AG10803 (cell line): ENCODE measurements at regions not wholly inside any gene's neighbourhood (a gene's known extent, or its start where the extent isn't known, plus 50 kb on each side); places are given as distances from the start of the nearest gene placed in this dataset.

ENCODE experiments used
- DNase-seq: peaks from one replicate; pipeline ENCODE4 v3.0.0; 2010; ENCODE audit warnings: low read depth
- H3K4me3 ChIP-seq: 2 replicates; pipeline ENCODE4 v1.5.1; 2011; ENCODE audit warnings: mild to moderate bottlenecking, low read length, control low read depth
- CTCF ChIP-seq: conservative IDR thresholded peaks from 2 replicates; pipeline ENCODE4 v1.5.1; 2011; ENCODE audit warnings: mild to moderate bottlenecking, low read length, control low read depth, inconsistent platforms

- DNase-seq, result no peak
- no peak for TF ChIP-seq CTCF
- H3K4me3 ChIP-seq, result no peak overlapping the region
Measured at GRCh38 chr2:41544709-41545108, 503.1 kb upstream of the PKDCC start.

- no peak overlapping the region for H3K4me3 ChIP-seq
- no peak for TF ChIP-seq CTCF
- DNase-seq, result no peak
Measured at GRCh38 chr2:41546031-41546430, 501.8 kb upstream of the PKDCC start.

GRCh38 chr2:41568648-41569047 lies 479.2 kb upstream of the PKDCC start:
- no peak for TF ChIP-seq CTCF
- no peak for DNase-seq
- no peak overlapping the region for H3K4me3 ChIP-seq

DNA sequence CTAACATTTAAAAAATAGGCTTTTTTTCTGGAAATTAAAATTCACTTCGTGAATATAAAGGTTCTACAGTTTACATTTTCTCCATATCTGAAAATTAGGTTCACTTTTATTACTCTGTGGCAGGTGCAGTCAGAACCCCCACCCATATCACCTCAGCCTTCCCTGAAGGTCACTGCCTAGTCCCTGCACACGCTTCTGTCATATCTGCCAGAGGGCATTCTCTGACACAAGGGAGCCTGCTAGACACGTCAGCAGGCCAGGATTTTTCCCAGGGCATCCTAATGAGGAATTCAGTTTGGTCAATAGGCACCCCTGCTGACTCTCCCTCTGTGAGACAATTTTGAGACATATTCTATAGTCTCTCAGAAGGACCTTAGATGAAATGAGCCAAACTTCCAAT lies 475.7 kb upstream of the PKDCC start:
- no peak for TF ChIP-seq CTCF
- no peak for DNase-seq
- no peak overlapping the region for H3K4me3 ChIP-seq

- DNase-seq, result no peak
- no peak overlapping the region for H3K4me3 ChIP-seq
- TF ChIP-seq CTCF, result no peak
Measured at GRCh38 chr2:41576423-41576822, 471.4 kb upstream of the PKDCC start.

DNA sequence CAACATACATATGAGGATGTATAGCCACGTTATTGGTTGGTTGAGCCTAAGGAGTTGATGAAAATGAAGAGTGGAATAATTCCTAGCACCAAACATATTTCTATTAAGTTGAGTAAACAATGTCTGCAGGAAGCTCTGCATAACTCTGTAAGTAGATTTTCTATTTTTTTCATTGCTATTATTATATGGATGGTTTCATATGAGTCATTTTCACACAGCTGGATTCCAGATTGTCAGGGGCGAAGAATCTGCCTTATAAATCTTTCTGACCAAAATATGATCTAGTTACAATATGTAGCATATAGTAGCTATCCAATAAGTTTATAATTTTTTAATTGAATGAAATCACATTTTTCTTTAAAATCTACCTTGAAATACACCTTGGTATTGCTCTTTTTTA lies 468.0 kb upstream of the PKDCC start:
- no peak for DNase-seq

GRCh38 chr2:41580806-41581205 lies 467.0 kb upstream of the PKDCC start:
- H3K4me3 ChIP-seq, result no peak overlapping the region
- TF ChIP-seq CTCF, result no peak
- DNase-seq, result no peak

More for the DNA sequence above, 468.0 kb upstream of the PKDCC start:
- no peak for TF ChIP-seq CTCF
- H3K4me3 ChIP-seq, result no peak overlapping the region
